ENCODE measurements at regions not wholly inside any gene's neighbourhood (a gene's known extent, or its start where the extent isn't known, plus 50 kb on each side); places are given as distances from the start of the nearest gene placed in this dataset.

- no peak for TF ChIP-seq CTCF (conservative IDR thresholded peaks at IDR 0.05; ENCODE audit: low read length)
- H3K4me3 ChIP-seq (ENCODE audit: low read length) = no peak overlapping the region
- no peak for DNase-seq (ENCODE audit: low read depth)
Measured at GRCh38 chrY:19521976-19522375, 222.6 kb downstream of the KDM5D start.

GRCh38 chrY:19503092-19503449 is 241.5 kb downstream of the KDM5D start:
- H3K4me3 ChIP-seq (ENCODE audit: low read length) = no peak overlapping the region
- TF ChIP-seq CTCF (conservative IDR thresholded peaks at IDR 0.05; ENCODE audit: low read length) = no peak
- no peak for DNase-seq (ENCODE audit: low read depth)

- no peak overlapping the region for H3K4me3 ChIP-seq (ENCODE audit: low read length)
- no peak for TF ChIP-seq CTCF (conservative IDR thresholded peaks at IDR 0.05; ENCODE audit: low read length)
- DNase-seq (ENCODE audit: low read depth) = no peak
Measured at GRCh38 chrY:19502169-19503091, 242.1 kb downstream of the KDM5D start.

- H3K4me3 ChIP-seq (ENCODE audit: low read length) = no peak overlapping the region
- DNase-seq (ENCODE audit: low read depth) = no peak
- no peak for TF ChIP-seq CTCF (conservative IDR thresholded peaks at IDR 0.05; ENCODE audit: low read length)
Measured at GRCh38 chrY:19498556-19498955, 246.0 kb downstream of the KDM5D start.

- no peak for DNase-seq (ENCODE audit: low read depth)
- no peak overlapping the region for H3K4me3 ChIP-seq (ENCODE audit: low read length)
- no peak for TF ChIP-seq CTCF (conservative IDR thresholded peaks at IDR 0.05; ENCODE audit: low read length)
Measured at GRCh38 chrY:19487494-19487893, 257.0 kb downstream of the KDM5D start.

- no peak for DNase-seq (ENCODE audit: low read depth)
- no peak overlapping the region for H3K4me3 ChIP-seq (ENCODE audit: low read length)
- no peak for TF ChIP-seq CTCF (conservative IDR thresholded peaks at IDR 0.05; ENCODE audit: low read length)
Measured at GRCh38 chrY:19484997-19485396, 259.5 kb downstream of the KDM5D start.

GRCh38 chrY:19479141-19479540 is 265.4 kb downstream of the KDM5D start:
- H3K4me3 ChIP-seq (ENCODE audit: low read length) = no peak overlapping the region
- TF ChIP-seq CTCF (conservative IDR thresholded peaks at IDR 0.05; ENCODE audit: low read length) = no peak
- no peak for DNase-seq (ENCODE audit: low read depth)

All from AG10803 (cell line).